HG03575 (cell line): ENCODE measurements at regions not wholly inside any gene's neighbourhood (a gene's known extent, or its start where the extent isn't known, plus 50 kb on each side); places are given as distances from the start of the nearest gene placed in this dataset.

Source experiments
- ATAC-seq: cut with Tn5 transposase; IDR thresholded peaks from one replicate; pipeline ENCODE4 v1.9.1; 2021; ENCODE audit not compliant: unreplicated experiment, insufficient number of reproducible peaks, low FRiP score; ENCODE audit errors: extremely low read depth

GRCh38 chr10:3980660-3981059 is 195.7 kb upstream of the KLF6 start:
- no peak for ATAC-seq

GRCh38 chr10:3980144-3980543 is 195.1 kb upstream of the KLF6 start:
- no peak for ATAC-seq

GRCh38 chr10:3978761-3979160 is 193.8 kb upstream of the KLF6 start:
- ATAC-seq, result no peak

GRCh38 chr10:3978174-3978573 is 193.2 kb upstream of the KLF6 start:
- no peak for ATAC-seq

- ATAC-seq, result no peak
These were observed 192.8 kb upstream of the KLF6 start for GRCh38 chr10:3977761-3978160.

- ATAC-seq, result no peak
These were observed 191.7 kb upstream of the KLF6 start for GRCh38 chr10:3976718-3977117.

- ATAC-seq, result no peak
These were observed 191.2 kb upstream of the KLF6 start for GRCh38 chr10:3976171-3976570.

GRCh38 chr10:3975016-3975415 is 190.0 kb upstream of the KLF6 start:
- ATAC-seq, result no peak

GRCh38 chr10:3972460-3973301 is 187.7 kb upstream of the KLF6 start:
- no peak for ATAC-seq

GRCh38 chr10:3971713-3972112 is 186.7 kb upstream of the KLF6 start:
- no peak for ATAC-seq

GRCh38 chr10:3969876-3970666 is 185.1 kb upstream of the KLF6 start:
- no peak for ATAC-seq

GRCh38 chr10:3968727-3969126 is 183.7 kb upstream of the KLF6 start:
- ATAC-seq, result no peak

- ATAC-seq, result no peak
These were observed 179.5 kb upstream of the KLF6 start for GRCh38 chr10:3964516-3964915.

- no peak for ATAC-seq
These were observed 178.2 kb upstream of the KLF6 start for GRCh38 chr10:3963191-3963673.

GRCh38 chr10:3961082-3961481 is 176.1 kb upstream of the KLF6 start:
- ATAC-seq, result no peak

GRCh38 chr10:3960496-3960895 is 175.5 kb upstream of the KLF6 start:
- ATAC-seq, result no peak

GRCh38 chr10:3959370-3960325 is 174.6 kb upstream of the KLF6 start:
- no peak for ATAC-seq

- no peak for ATAC-seq
These were observed 173.5 kb upstream of the KLF6 start for GRCh38 chr10:3958472-3958996.
